T-helper 2 cell treated with Interferon-gamma antibody and Interleukin-4, amounts not matched to agents 5 μg/mL and 100 μg/mL, for 36 hours (primary cell): ENCODE measurements at regions not wholly inside any gene's neighbourhood (a gene's known extent, or its start where the extent isn't known, plus 50 kb on each side); places are given as distances from the start of the nearest gene placed in this dataset.

Experiments
- DNase-seq: peaks from one replicate; pipeline ENCODE4 v3.0.0; 2021; ENCODE audit warnings: low spot score
- H3K27ac Mint-ChIP-seq: one replicate; pipeline ENCODE4 v1.8.0; 2021; ENCODE audit warnings: mild to moderate bottlenecking, mixed read lengths
- H3K27me3 Mint-ChIP-seq: one replicate; pipeline ENCODE4 v1.8.0; 2021; ENCODE audit warnings: low read depth, mixed read lengths
- H3K36me3 Mint-ChIP-seq: one replicate; pipeline ENCODE4 v1.8.0; 2021; ENCODE audit warnings: low read depth, mixed read lengths
- H3K4me1 Mint-ChIP-seq: one replicate; pipeline ENCODE4 v1.8.0; 2021; ENCODE audit warnings: low read depth, mixed read lengths
- H3K4me3 Mint-ChIP-seq: one replicate; pipeline ENCODE4 v1.8.0; 2022; ENCODE audit warnings: mild to moderate bottlenecking, moderate library complexity, mixed read lengths
- H3K9me3 Mint-ChIP-seq: one replicate; pipeline ENCODE4 v1.8.0; 2021; ENCODE audit warnings: mixed read lengths

DNA sequence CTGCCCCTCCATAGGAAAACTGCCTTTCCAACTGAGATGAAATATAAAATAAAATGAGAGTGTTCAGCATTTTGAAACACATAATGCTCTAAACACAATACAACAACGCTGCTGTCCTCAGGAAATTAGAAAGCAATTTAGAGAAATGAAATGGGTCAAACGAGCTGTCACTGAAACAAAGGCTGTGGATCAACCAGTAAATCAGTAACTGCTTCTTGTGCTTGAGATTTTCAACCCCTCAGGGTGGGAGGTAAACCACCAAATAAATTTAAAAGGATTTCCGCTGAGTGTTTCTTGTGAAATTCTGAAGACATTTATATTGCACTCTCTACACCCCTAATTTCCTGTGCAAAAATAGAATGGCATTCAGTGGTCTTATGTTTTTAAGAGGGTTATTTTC lies 657.1 kb upstream of the SEL1L start:
- Mint-ChIP-seq H3K36me3 (no peaks in the 10 kb centered on the region), H3K4me1 (no peaks in the 10 kb centered on the region), H3K27ac (no peak overlapping the region), H3K27me3 (no peaks in the 10 kb centered on the region), H3K9me3 (peaks cover 29% of the 10 kb centered on the region), H3K4me3 (no peak overlapping the region)
- DNase-seq, result no peak

DNA sequence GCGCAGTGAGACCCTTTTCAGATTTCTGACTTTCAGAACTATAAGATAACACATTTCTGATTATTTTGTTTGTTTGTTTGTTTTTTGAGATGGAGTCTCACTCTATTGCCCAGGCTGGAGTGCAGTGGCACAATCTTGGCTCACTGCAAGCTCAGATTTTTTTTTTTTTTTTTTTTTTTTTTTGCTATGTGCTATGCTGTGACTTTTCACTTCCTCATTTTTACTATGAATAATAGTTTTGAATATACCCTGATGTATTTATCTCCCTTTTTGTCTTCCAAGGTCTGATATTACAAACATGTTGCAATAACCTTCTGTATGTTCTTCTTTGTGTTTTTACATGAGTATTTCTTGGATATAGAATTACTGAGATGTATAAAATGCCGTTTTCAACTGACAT lies 658.7 kb upstream of the SEL1L start:
- no peak for DNase-seq
- H3K27ac Mint-ChIP-seq, result no peak overlapping the region
- H3K4me3 Mint-ChIP-seq, result no peak overlapping the region
- H3K9me3 Mint-ChIP-seq, result peaks cover 32% of the 10 kb centered on the region
- no peaks in the 10 kb centered on the region for H3K4me1 Mint-ChIP-seq
- H3K27me3 Mint-ChIP-seq, result no peaks in the 10 kb centered on the region
- no peaks in the 10 kb centered on the region for H3K36me3 Mint-ChIP-seq

DNA sequence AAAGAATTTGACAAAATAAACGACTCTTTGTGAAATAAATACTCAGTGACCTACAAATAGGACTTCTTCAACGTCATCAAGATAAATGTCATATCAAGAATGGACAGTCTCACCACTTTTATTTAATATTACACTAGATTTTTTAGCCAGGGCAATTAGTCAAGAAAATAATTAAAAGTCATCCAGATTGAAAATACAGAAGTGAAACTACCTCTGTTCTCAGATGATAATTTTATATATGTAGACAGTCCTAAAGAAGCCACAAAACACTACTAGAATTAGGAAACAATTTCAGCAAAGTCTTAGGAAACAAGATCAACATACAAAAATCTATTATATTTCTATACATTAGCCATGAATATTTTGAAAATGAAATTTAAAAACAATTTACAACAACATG lies 689.6 kb upstream of the SEL1L start:
- no peak for DNase-seq
- H3K4me3 Mint-ChIP-seq, result no peak overlapping the region
- H3K9me3 Mint-ChIP-seq, result peaks cover 9% of the 10 kb centered on the region
- no peaks in the 10 kb centered on the region for H3K36me3 Mint-ChIP-seq
- no peak overlapping the region for H3K27ac Mint-ChIP-seq
- H3K4me1 Mint-ChIP-seq, result no peaks in the 10 kb centered on the region
- H3K27me3 Mint-ChIP-seq, result no peaks in the 10 kb centered on the region

DNA sequence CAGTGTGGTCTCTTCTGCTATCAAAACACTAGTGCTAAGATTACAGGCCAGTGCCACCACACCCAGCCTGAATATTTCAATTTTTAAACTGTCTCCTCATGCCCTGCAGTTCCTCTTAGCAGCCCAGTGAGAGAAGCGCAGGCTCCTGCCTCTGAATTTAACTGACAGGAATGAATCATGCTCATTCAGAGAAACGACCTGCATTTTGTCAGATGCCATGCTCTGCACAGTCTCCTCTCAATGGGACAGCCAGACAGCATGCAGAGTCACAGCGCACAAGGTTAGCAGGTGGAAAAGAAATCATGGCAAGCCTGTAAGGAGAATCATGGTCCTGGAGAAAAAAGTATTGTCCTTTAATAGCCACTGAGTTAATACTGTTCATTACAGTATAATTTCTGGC lies 691.0 kb upstream of the SEL1L start:
- Mint-ChIP-seq H3K36me3 (no peaks in the 10 kb centered on the region), H3K27ac (no peak overlapping the region), H3K27me3 (no peaks in the 10 kb centered on the region), H3K9me3 (peaks cover 18% of the 10 kb centered on the region), H3K4me3 (no peak overlapping the region), H3K4me1 (no peaks in the 10 kb centered on the region)
- DNase-seq, result no peak

DNA sequence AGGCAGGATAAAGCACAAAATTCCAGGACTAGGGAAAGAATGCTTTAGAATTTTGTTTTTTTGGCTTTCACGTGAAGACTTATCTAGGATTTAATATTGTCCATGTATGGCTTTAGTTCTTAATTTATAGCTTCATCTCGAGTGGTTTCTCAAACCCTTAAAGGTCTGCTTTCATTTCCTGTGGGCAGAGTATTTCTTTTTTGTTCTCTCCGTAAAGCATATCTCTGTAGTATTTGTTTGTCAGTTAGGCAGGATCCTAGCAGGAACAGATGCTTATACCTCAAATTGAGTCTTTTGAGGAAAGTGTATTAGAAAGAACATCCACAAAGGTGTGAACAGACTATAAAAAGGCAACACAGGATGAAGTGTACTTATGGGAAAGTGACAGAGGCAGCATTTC lies 697.1 kb upstream of the SEL1L start:
- H3K9me3 Mint-ChIP-seq, result peaks cover 29% of the 10 kb centered on the region
- H3K4me1 Mint-ChIP-seq, result no peaks in the 10 kb centered on the region
- no peaks in the 10 kb centered on the region for H3K36me3 Mint-ChIP-seq
- DNase-seq, result no peak
- no peak overlapping the region for H3K27ac Mint-ChIP-seq
- H3K4me3 Mint-ChIP-seq, result no peak overlapping the region
- H3K27me3 Mint-ChIP-seq, result no peaks in the 10 kb centered on the region

DNA sequence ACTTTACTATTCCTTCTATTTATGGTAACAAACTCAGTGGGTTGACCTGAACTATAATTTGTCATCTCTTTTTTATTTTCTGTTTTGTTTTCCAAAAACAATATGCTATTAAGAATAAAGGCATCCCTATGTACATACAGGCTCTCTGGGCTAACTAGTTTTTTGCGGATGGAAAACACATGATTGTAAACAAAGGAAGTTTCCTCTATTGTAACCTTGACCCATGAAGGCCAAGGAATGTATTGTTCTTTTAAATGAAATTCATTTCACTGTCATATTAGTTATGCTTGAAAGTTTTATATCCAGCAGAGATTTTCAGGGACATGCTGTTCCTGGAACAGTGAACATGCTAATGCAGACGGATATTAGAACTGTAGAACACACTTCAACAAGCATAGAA lies 705.0 kb upstream of the SEL1L start:
- no peaks in the 10 kb centered on the region for H3K4me1 Mint-ChIP-seq
- no peaks in the 10 kb centered on the region for H3K27me3 Mint-ChIP-seq
- H3K4me3 Mint-ChIP-seq, result no peak overlapping the region
- H3K36me3 Mint-ChIP-seq, result no peaks in the 10 kb centered on the region
- no peak for DNase-seq
- peaks cover 27% of the 10 kb centered on the region for H3K9me3 Mint-ChIP-seq
- no peak overlapping the region for H3K27ac Mint-ChIP-seq

DNA sequence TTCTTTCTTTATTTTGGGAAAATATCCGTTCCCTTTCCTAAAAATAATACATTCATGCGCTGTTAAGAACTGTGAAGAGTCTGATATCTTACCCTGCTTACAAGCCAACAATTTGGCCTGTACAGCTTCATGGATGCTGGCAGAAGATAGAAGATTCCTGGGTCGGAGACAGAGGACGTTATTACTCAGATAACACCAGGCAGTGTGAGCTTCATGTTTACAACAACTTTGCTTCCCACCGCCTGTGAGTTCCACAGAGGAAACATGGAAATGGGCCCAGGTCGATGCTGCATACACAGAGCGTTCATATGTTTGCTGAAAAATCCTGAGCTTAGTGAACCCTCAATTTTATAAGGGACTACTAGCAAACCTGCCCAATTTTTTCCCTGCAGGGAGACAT lies 705.6 kb upstream of the SEL1L start:
- no peaks in the 10 kb centered on the region for H3K36me3 Mint-ChIP-seq
- H3K4me3 Mint-ChIP-seq, result no peak overlapping the region

DNA sequence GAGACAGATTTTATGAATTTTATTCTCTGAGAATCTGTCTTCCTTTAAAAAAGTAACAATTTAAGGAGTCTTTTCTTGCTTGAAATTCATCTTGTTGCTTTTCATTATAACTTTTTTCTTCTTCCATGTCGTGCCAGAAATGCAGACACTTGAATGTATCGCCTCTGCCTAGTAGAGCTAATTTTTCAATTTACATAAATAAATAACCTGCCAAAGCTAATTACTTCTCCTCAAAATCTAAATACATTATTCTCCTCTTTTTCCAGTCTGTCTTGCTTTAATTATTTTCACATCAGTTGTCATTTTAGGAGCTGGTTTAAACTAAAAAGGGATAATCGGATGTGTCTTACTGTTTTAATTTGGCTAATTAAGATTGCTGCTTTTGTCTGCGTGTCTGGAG lies 711.1 kb upstream of the SEL1L start:
- peaks cover 23% of the 10 kb centered on the region for H3K9me3 Mint-ChIP-seq
- DNase-seq, result no peak
- no peak overlapping the region for H3K27ac Mint-ChIP-seq
- H3K4me1 Mint-ChIP-seq, result no peaks in the 10 kb centered on the region
- H3K4me3 Mint-ChIP-seq, result no peak overlapping the region
- H3K36me3 Mint-ChIP-seq, result no peaks in the 10 kb centered on the region
- no peaks in the 10 kb centered on the region for H3K27me3 Mint-ChIP-seq

More for the DNA sequence above, 705.6 kb upstream of the SEL1L start:
- DNase-seq, result no peak
- Mint-ChIP-seq H3K27me3 (no peaks in the 10 kb centered on the region), H3K27ac (no peak overlapping the region), H3K4me1 (no peaks in the 10 kb centered on the region), H3K9me3 (peaks cover 30% of the 10 kb centered on the region)

DNA sequence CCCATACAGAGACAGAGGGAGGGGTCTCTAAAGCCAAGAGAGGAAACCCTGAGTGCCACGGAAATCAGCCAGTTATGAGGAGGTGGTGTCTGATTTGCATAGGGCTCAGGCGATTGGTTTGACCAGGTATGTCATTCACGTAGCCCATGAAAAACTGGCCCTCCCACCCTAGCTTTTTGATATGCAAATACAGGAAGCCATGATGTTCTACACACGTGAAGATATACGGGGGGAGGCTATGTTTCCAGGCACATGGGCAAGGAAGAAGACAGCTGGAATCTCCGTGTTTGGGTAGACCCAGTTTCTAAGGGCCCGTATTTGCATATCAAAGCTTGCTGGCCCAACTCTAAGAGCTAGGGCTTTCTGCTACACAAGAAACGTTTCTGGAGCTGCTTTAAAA lies 717.8 kb upstream of the SEL1L start:
- Mint-ChIP-seq H3K4me1 (no peaks in the 10 kb centered on the region), H3K27me3 (no peaks in the 10 kb centered on the region), H3K4me3 (no peak overlapping the region), H3K27ac (no peak overlapping the region), H3K36me3 (no peaks in the 10 kb centered on the region), H3K9me3 (peaks cover 18% of the 10 kb centered on the region)
- DNase-seq, result no peak

DNA sequence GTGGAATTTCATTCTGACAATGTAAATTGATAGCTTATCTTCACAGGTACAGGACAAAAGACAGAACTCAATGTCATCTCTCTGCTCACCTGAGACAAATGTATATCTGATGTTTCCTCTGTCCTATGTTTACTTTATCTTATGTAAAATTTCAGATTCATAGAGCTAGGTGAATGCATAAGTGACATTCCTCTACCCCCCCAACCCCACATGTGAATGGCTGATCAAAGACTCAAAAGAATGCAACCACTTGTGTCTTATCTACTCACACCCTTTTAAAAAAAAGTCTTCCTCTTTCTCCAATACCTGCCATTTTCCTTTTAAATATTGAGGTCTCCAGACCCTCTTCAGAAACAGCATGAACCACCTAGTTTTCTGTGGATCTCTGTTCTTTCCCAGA lies 736.6 kb upstream of the SEL1L start:
- H3K27me3 Mint-ChIP-seq, result no peaks in the 10 kb centered on the region
- H3K4me1 Mint-ChIP-seq, result no peaks in the 10 kb centered on the region
- no peak overlapping the region for H3K4me3 Mint-ChIP-seq
- peaks cover 40% of the 10 kb centered on the region for H3K9me3 Mint-ChIP-seq
- H3K36me3 Mint-ChIP-seq, result no peaks in the 10 kb centered on the region
- no peak overlapping the region for H3K27ac Mint-ChIP-seq
- no peak for DNase-seq

DNA sequence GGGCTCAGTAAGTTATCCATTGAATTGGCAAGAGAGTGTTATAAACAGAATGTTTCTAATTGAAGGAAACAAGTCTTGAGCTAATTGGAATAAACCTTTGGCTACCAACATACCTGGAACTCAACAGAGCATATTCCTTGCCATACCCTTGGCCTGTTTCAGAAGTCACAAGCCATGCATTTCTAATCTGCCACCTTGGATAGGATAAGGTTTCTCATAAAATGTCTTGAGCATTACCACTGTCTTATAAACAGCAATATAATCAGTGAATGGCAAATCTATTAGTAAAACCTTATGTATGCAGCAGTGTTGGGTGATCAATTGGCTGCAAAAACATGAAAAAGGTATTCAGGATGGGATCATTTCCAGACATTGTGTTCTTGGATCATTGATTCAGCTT lies 765.2 kb upstream of the SEL1L start:
- Mint-ChIP-seq H3K27ac (no peak overlapping the region), H3K9me3 (peaks cover 15% of the 10 kb centered on the region), H3K27me3 (no peaks in the 10 kb centered on the region), H3K4me3 (no peak overlapping the region), H3K36me3 (no peaks in the 10 kb centered on the region), H3K4me1 (no peaks in the 10 kb centered on the region)
- DNase-seq, result no peak

DNA sequence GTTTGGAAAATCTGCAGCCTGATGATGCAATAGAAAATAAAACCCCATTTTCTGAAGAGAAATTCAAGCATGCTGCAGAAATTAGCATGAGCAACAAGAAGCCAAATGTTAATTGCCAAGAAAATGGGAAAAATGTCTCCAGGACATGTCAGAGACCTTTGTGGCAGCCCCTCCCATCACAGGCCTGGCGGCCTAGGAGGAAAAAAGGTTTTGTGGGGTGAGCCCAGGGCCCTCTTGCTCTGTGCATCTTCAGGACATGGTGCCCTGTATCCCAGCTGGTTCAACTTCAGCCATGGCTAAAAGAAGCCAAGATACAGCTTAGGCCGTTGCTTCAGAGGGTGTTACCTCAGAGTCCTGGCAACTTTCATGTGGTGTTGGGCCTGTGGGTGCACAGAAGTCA lies 775.5 kb upstream of the SEL1L start:
- no peaks in the 10 kb centered on the region for H3K4me1 Mint-ChIP-seq
- H3K36me3 Mint-ChIP-seq, result no peaks in the 10 kb centered on the region
- no peak for DNase-seq
- no peak overlapping the region for H3K4me3 Mint-ChIP-seq
- peaks cover 41% of the 10 kb centered on the region for H3K9me3 Mint-ChIP-seq
- no peaks in the 10 kb centered on the region for H3K27me3 Mint-ChIP-seq
- H3K27ac Mint-ChIP-seq, result no peak overlapping the region

DNA sequence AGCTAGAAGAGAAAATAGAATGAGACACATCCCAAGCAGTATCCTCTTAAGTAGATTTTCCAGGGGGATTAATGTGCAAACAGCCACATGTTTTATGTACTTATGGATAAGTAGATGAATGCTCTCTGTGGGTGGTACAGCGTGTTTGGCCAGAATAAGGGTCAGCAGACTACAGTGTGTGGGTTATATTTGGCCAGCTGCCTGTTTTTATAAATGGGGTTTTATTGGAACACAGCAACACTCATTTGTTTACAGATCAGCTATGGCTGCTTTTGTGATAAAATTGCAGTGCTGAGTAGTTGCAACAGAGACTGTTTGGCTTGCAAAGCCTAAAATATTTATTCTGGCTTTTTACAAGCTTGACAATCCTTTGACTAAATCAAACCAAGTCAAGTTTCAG lies 780.2 kb upstream of the SEL1L start:
- no peaks in the 10 kb centered on the region for H3K27me3 Mint-ChIP-seq
- no peak overlapping the region for H3K27ac Mint-ChIP-seq
- DNase-seq, result no peak
- peaks cover 36% of the 10 kb centered on the region for H3K9me3 Mint-ChIP-seq
- no peak overlapping the region for H3K4me3 Mint-ChIP-seq
- no peaks in the 10 kb centered on the region for H3K4me1 Mint-ChIP-seq
- H3K36me3 Mint-ChIP-seq, result no peaks in the 10 kb centered on the region

DNA sequence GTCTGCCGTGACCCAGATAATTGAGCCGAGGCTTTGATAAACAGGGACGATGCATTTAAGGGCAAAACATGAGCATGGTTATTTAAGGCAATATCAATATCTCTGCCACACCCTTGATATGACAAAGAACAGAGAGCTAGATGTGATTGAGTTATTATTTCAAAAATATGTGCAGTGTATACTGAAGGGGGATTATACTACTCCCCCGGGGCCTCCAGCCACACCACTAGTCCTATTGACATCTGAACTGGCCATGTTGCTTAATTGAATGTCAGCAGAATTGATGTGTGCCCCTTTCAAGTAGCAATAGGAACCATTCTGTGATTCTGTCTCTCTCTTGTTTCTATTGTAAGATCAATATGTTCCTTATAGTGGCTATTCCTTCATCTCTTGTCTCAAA lies 794.8 kb upstream of the SEL1L start:
- no peaks in the 10 kb centered on the region for H3K27me3 Mint-ChIP-seq
- no peak for DNase-seq
- no peak overlapping the region for H3K27ac Mint-ChIP-seq
- H3K4me1 Mint-ChIP-seq, result no peaks in the 10 kb centered on the region
- H3K36me3 Mint-ChIP-seq, result no peaks in the 10 kb centered on the region
- H3K4me3 Mint-ChIP-seq, result no peak overlapping the region
- H3K9me3 Mint-ChIP-seq, result peaks cover 32% of the 10 kb centered on the region

DNA sequence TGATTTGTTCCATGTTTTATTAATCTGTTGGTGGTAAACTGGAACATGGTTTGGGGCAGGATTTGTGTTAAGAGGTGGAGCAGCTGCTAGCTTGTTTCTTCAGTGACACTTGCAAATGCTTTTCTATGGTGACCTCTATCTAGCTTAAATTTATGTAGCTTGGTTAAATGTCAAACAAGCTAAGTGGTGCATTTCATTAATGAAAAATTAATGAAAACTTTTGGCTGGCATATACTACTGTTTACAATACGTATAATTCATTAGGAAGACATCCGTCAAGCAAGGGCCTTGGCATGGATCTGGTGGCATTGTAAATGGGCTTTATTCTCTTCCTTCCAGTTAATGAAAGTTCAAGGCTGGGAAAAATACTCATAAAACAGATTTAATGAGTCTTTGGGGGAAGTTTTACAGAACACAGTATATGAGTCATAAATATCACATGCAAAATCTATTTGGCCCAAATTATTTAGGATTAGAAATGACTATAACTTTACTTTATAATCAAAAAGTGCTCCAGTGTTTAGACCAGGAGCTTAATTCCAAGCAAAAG lies 807.7 kb upstream of the SEL1L start:
- Mint-ChIP-seq H3K27me3 (no peaks in the 10 kb centered on the region), H3K9me3 (peaks cover 46% of the 10 kb centered on the region), H3K4me1 (no peaks in the 10 kb centered on the region), H3K27ac (no peak overlapping the region), H3K36me3 (no peaks in the 10 kb centered on the region), H3K4me3 (no peak overlapping the region)
- no peak for DNase-seq
